Islet precursor cell (in vitro differentiated cells): ENCODE measurements at regions not wholly inside any gene's neighbourhood (a gene's known extent, or its start where the extent isn't known, plus 50 kb on each side); places are given as distances from the start of the nearest gene placed in this dataset.

Source experiments
- DNase-seq: peaks from one replicate; pipeline ENCODE4 v3.0.0-alpha.2; 2018

- DNase-seq = no peak
Observed at GRCh38 chr5:40413743-40414142, 266.0 kb upstream of the PTGER4 start.

GRCh38 chr5:40412771-40413170 is 266.9 kb upstream of the PTGER4 start:
- no peak for DNase-seq

- no peak for DNase-seq
Observed at GRCh38 chr5:40410964-40411635, 268.6 kb upstream of the PTGER4 start.

- no peak for DNase-seq
Observed at GRCh38 chr5:40410231-40410861, 269.4 kb upstream of the PTGER4 start.

- no peak for DNase-seq
Observed at GRCh38 chr5:40409601-40410000, 270.1 kb upstream of the PTGER4 start.

- DNase-seq = peak; percentile 78
Observed at GRCh38 chr5:40406741-40407211, 272.9 kb upstream of the PTGER4 start.

- no peak for DNase-seq
Observed at GRCh38 chr5:40405996-40406740, 273.5 kb upstream of the PTGER4 start.

GRCh38 chr5:40405230-40405629 is 274.5 kb upstream of the PTGER4 start:
- DNase-seq = no peak

GRCh38 chr5:40404613-40405012 is 275.1 kb upstream of the PTGER4 start:
- no peak for DNase-seq

GRCh38 chr5:40402007-40402364 is 277.7 kb upstream of the PTGER4 start:
- DNase-seq = peak; percentile 90

- DNase-seq = peak; percentile 58
Observed at GRCh38 chr5:40401284-40402006, 278.3 kb upstream of the PTGER4 start.

GRCh38 chr5:40400245-40400644 is 279.5 kb upstream of the PTGER4 start:
- DNase-seq = no peak

GRCh38 chr5:40399349-40399748 is 280.4 kb upstream of the PTGER4 start:
- DNase-seq = no peak

GRCh38 chr5:40397976-40398375 is 281.7 kb upstream of the PTGER4 start:
- no peak for DNase-seq

GRCh38 chr5:40397091-40397490 is 282.6 kb upstream of the PTGER4 start:
- no peak for DNase-seq

- DNase-seq = no peak
Observed at GRCh38 chr5:40396317-40396716, 283.4 kb upstream of the PTGER4 start.

GRCh38 chr5:40395251-40395650 is 284.5 kb upstream of the PTGER4 start:
- DNase-seq = no peak

GRCh38 chr5:40394698-40395097 is 285.0 kb upstream of the PTGER4 start:
- DNase-seq = no peak

- no peak for DNase-seq
Observed at GRCh38 chr5:40391642-40392041, 288.1 kb upstream of the PTGER4 start.

- no peak for DNase-seq
Observed at GRCh38 chr5:40390281-40391149, 289.2 kb upstream of the PTGER4 start.

- no peak for DNase-seq
Observed at GRCh38 chr5:40389591-40389990, 290.1 kb upstream of the PTGER4 start.

GRCh38 chr5:40386289-40386688 is 293.4 kb upstream of the PTGER4 start:
- DNase-seq = peak; percentile 51
